Activated T-cell treated with anti-CD3 and anti-CD28 coated beads, Interleukin-2, amount 50 U/mL, for 72 hours (primary cell): ENCODE measurements at regions not wholly inside any gene's neighbourhood (a gene's known extent, or its start where the extent isn't known, plus 50 kb on each side); places are given as distances from the start of the nearest gene placed in this dataset.

Source experiments
- ATAC-seq, 2 donors: fragments of 150-1000 bp; cut with Tn5 transposase; replicated peaks in 1 of 2; 2 replicates each; pipeline ENCODE4 v1.10.0; 2021; ENCODE audit warnings: moderate library complexity in 2 of 2, mild to moderate bottlenecking in 1 of 2
- DNase-seq, 2 donors: peaks; one replicate each; pipeline ENCODE4 v3.0.0; 2021 to 2022; ENCODE audit warnings: mixed read lengths in 1 of 2
- H3K27ac Mint-ChIP-seq: one replicate; pipeline ENCODE4 v1.8.0; 2022; ENCODE audit warnings: mild to moderate bottlenecking, moderate library complexity, mixed read lengths
- H3K27me3 Mint-ChIP-seq: one replicate; pipeline ENCODE4 v1.8.0; 2022; ENCODE audit warnings: low read depth, mixed read lengths
- H3K36me3 Mint-ChIP-seq, 2 donors: one replicate each; pipeline ENCODE4 v1.8.0; 2022; ENCODE audit warnings: mixed read lengths in 2 of 2, mild to moderate bottlenecking in 1 of 2; ENCODE audit not compliant: insufficient read depth in 2 of 2
- H3K4me1 Mint-ChIP-seq: one replicate; pipeline ENCODE4 v1.8.0; 2022; ENCODE audit warnings: low read depth, mixed read lengths
- H3K4me3 Mint-ChIP-seq, 2 donors: one replicate each; pipeline ENCODE4 v1.8.0; 2022; ENCODE audit warnings: mild to moderate bottlenecking in 2 of 2, mixed read lengths in 2 of 2, moderate library complexity in 2 of 2
- H3K9me3 Mint-ChIP-seq, 2 donors: one replicate each; pipeline ENCODE4 v1.8.0; 2022; ENCODE audit warnings: mixed read lengths in 2 of 2

- no peak overlapping the region for H3K27ac Mint-ChIP-seq
- peaks cover 19% of the 10 kb centered on the region for H3K27me3 Mint-ChIP-seq
- no peaks in the 10 kb centered on the region for H3K36me3 Mint-ChIP-seq
- no peaks in the 10 kb centered on the region for H3K9me3 Mint-ChIP-seq
- no peak for ATAC-seq
- H3K4me1 Mint-ChIP-seq, result no peaks in the 10 kb centered on the region
- H3K4me3 Mint-ChIP-seq, result no peak overlapping the region
- DNase-seq, result no peak
These were observed 65.5 kb upstream of the SKOR2 start for GRCh38 chr18:47316924-47317323.

- DNase-seq (no peak), ATAC-seq (no peak)
- no peaks in the 10 kb centered on the region for H3K4me1 Mint-ChIP-seq
- no peaks in the 10 kb centered on the region for H3K9me3 Mint-ChIP-seq
- no peak overlapping the region for H3K4me3 Mint-ChIP-seq
- H3K27me3 Mint-ChIP-seq, result peaks cover 24% of the 10 kb centered on the region
- no peaks in the 10 kb centered on the region for H3K36me3 Mint-ChIP-seq
- no peak overlapping the region for H3K27ac Mint-ChIP-seq
These were observed 62.4 kb upstream of the SKOR2 start for GRCh38 chr18:47313901-47314300.

GRCh38 chr18:47311585-47311984 lies 60.1 kb upstream of the SKOR2 start:
- H3K4me1 Mint-ChIP-seq, result no peaks in the 10 kb centered on the region
- ATAC-seq (no peak), DNase-seq (no peak)
- H3K27ac Mint-ChIP-seq, result no peak overlapping the region
- H3K27me3 Mint-ChIP-seq, result peaks cover 24% of the 10 kb centered on the region
- H3K4me3 Mint-ChIP-seq, result no peak overlapping the region
- H3K36me3 Mint-ChIP-seq, result no peaks in the 10 kb centered on the region
- no peaks in the 10 kb centered on the region for H3K9me3 Mint-ChIP-seq
